Neuronal stem cell (in vitro differentiated cells): ENCODE measurements at regions not wholly inside any gene's neighbourhood (a gene's known extent, or its start where the extent isn't known, plus 50 kb on each side); places are given as distances from the start of the nearest gene placed in this dataset.
A peak's percentile ranks its signal among the peaks of the same experiment; 100 is the strongest.

Experiments
- DNase-seq: peaks from one replicate; pipeline ENCODE4 v3.0.0-alpha.2; 2013; ENCODE audit warnings: low spot score
- H2AFZ ChIP-seq: one replicate; pipeline ENCODE4 v1.6.1; 2013; ENCODE audit warnings: mild to moderate bottlenecking, low read length, inconsistent platforms
- H2AK5ac ChIP-seq: 2 replicates; pipeline ENCODE4 v1.6.1; 2013; ENCODE audit warnings: low read depth, mild to moderate bottlenecking, inconsistent platforms, low read length, moderate library complexity, mixed read lengths
- H2BK120ac ChIP-seq: 2 replicates; pipeline ENCODE4 v1.6.1; 2013; ENCODE audit warnings: low read depth, mild to moderate bottlenecking, inconsistent platforms, low read length, moderate library complexity, mixed read lengths
- H2BK12ac ChIP-seq: one replicate; pipeline ENCODE4 v1.6.1; 2013; ENCODE audit warnings: low read length, inconsistent platforms
- H2BK15ac ChIP-seq: 2 replicates; pipeline ENCODE4 v1.6.1; 2013; ENCODE audit warnings: mild to moderate bottlenecking, low read length, inconsistent platforms, mixed read lengths
- H2BK5ac ChIP-seq: one replicate; pipeline ENCODE4 v1.6.1; 2013; ENCODE audit warnings: inconsistent platforms, mild to moderate bottlenecking, low read length, moderate library complexity
- H3K14ac ChIP-seq: one replicate; pipeline ENCODE4 v1.6.1; 2013; ENCODE audit warnings: low read length, inconsistent platforms
- H3K18ac ChIP-seq: 2 replicates; pipeline ENCODE4 v1.6.1; 2013; ENCODE audit warnings: low read length, inconsistent platforms
- H3K23ac ChIP-seq: 2 replicates; pipeline ENCODE4 v1.6.1; 2013; ENCODE audit warnings: low read depth, mild to moderate bottlenecking, mixed read lengths, low read length, inconsistent platforms; ENCODE audit not compliant: poor library complexity
- H3K27ac ChIP-seq: replicated peaks from 3 replicates; pipeline ENCODE4 v1.5.1; 2013; ENCODE audit warnings: low read length, inconsistent platforms
- H3K27me3 ChIP-seq, 3 experiments: 2 replicates each; pipeline ENCODE4 v1.6.1; 2013; ENCODE audit warnings: low read length in 3 of 3, mild to moderate bottlenecking in 2 of 3, inconsistent platforms in 1 of 3, low read depth in 1 of 3, mixed read lengths in 1 of 3, moderate library complexity in 1 of 3; ENCODE audit not compliant: control insufficient read depth in 3 of 3, insufficient read depth in 3 of 3
- H3K36me3 ChIP-seq, 2 donors: replicated peaks in 1 of 2; 2 replicates each; pipeline ENCODE4 v1.6.1; 2013; ENCODE audit warnings: low read length in 2 of 2; ENCODE audit not compliant: control insufficient read depth in 2 of 2, insufficient read depth in 2 of 2
- H3K4ac ChIP-seq: 2 replicates; pipeline ENCODE4 v1.6.1; 2013; ENCODE audit warnings: inconsistent platforms, mild to moderate bottlenecking, low read length, moderate library complexity
- H3K4me1 ChIP-seq, 2 donors: 1 replicate in 1 of 2; 2 replicates in 1 of 2; pipeline ENCODE4 v1.6.1; 2013; ENCODE audit warnings: low read length in 2 of 2, low read depth in 1 of 2; ENCODE audit not compliant: control insufficient read depth in 2 of 2, insufficient read depth in 1 of 2
- H3K4me2 ChIP-seq: one replicate; pipeline ENCODE4 v1.6.1; 2013; ENCODE audit warnings: mild to moderate bottlenecking, low read length, inconsistent platforms; ENCODE audit not compliant: insufficient read depth, poor library complexity, severe bottlenecking
- H3K4me3 ChIP-seq, 2 donors: 2 replicates each; pipeline ENCODE4 v1.5.1; 2013; ENCODE audit warnings: low read length in 2 of 2, mild to moderate bottlenecking in 2 of 2, inconsistent platforms in 1 of 2, moderate library complexity in 1 of 2
- H3K79me1 ChIP-seq: one replicate; pipeline ENCODE4 v1.6.1; 2013; ENCODE audit warnings: low read depth, mild to moderate bottlenecking, inconsistent platforms, low read length, moderate library complexity
- H3K9ac ChIP-seq: one replicate; pipeline ENCODE4 v1.6.1; 2013; ENCODE audit warnings: mild to moderate bottlenecking, low read depth, low read length, inconsistent platforms; ENCODE audit not compliant: poor library complexity
- H3K9me3 ChIP-seq, 2 donors: replicated peaks in 1 of 2; 2 replicates each; pipeline versions ENCODE3 to v1.6.1; 2013; ENCODE audit warnings: low read length in 2 of 2, mild to moderate bottlenecking in 2 of 2, inconsistent platforms in 1 of 2, low read depth in 1 of 2, mixed read lengths in 1 of 2, moderate library complexity in 1 of 2; ENCODE audit not compliant: control insufficient read depth in 2 of 2, insufficient read depth in 1 of 2
- H4K8ac ChIP-seq: one replicate; pipeline ENCODE4 v1.6.1; 2013; ENCODE audit warnings: low read depth, mild to moderate bottlenecking, inconsistent platforms, low read length, moderate library complexity
- H4K91ac ChIP-seq: one replicate; pipeline ENCODE4 v1.6.1; 2013; ENCODE audit warnings: low read length, low read depth, mild to moderate bottlenecking, inconsistent platforms; ENCODE audit not compliant: poor library complexity
- WGBS, 2 donors: extraction: QIAGEN DNeasy Blood & Tissue Kit; methylation state at CpG; one replicate each; pipeline ENCODE4 v1.1.7; 2013; ENCODE audit warnings: missing lambda C conversion rate in 2 of 2, mixed read lengths in 1 of 2; ENCODE audit not compliant: insufficient read length in 2 of 2, insufficient replicate concordance in 1 of 2; ENCODE audit errors: extremely low coverage in 2 of 2; 5-methylcytosine and 5-hydroxymethylcytosine counted together

GRCh38 chr16:13672196-13672595, 247.8 kb upstream of the ERCC4 start:
- H3K9ac ChIP-seq = no peak overlapping the region
- H2BK5ac ChIP-seq = no peak overlapping the region
- H3K4me3 ChIP-seq = no peak overlapping the region
- DNase-seq = no peak
- peaks cover 0 to 4% of the 10 kb centered on the region in 2 donors for H3K9me3 ChIP-seq
- no peak overlapping the region for H3K4ac ChIP-seq
- no peak overlapping the region for H2AK5ac ChIP-seq
- H3K27ac ChIP-seq = no peak overlapping the region
- peaks cover 0 to 4% of the 10 kb centered on the region in 2 donors for H3K4me1 ChIP-seq
- H4K8ac ChIP-seq = no peak overlapping the region
- no peak overlapping the region for H4K91ac ChIP-seq
- no peaks in the 10 kb centered on the region for H3K79me1 ChIP-seq
- H2BK120ac ChIP-seq = no peak overlapping the region
- H3K4me2 ChIP-seq = no peak overlapping the region
- H3K23ac ChIP-seq = no peak overlapping the region
- no peaks in the 10 kb centered on the region for H3K36me3 ChIP-seq
- no peak overlapping the region for H3K14ac ChIP-seq
- H2BK15ac ChIP-seq = no peak overlapping the region
- no peak overlapping the region for H2AFZ ChIP-seq
- no peaks in the 10 kb centered on the region for H3K27me3 ChIP-seq
- no peak overlapping the region for H2BK12ac ChIP-seq
- no peak overlapping the region for H3K18ac ChIP-seq
- WGBS, 2 donors = no CpG with 5 or more reads among the region's 3 CpGs

- H2BK120ac ChIP-seq = no peak overlapping the region
- no peak overlapping the region for H3K23ac ChIP-seq
- no peak overlapping the region for H3K18ac ChIP-seq
- H2BK15ac ChIP-seq = no peak overlapping the region
- H3K14ac ChIP-seq = no peak overlapping the region
- no peak overlapping the region for H4K91ac ChIP-seq
- no peak overlapping the region for H3K4me2 ChIP-seq
- H3K9me3 ChIP-seq = no peaks in the 10 kb centered on the region
- no peak overlapping the region for H3K4me3 ChIP-seq
- no peak overlapping the region for H2BK12ac ChIP-seq
- H3K79me1 ChIP-seq = no peaks in the 10 kb centered on the region
- no peaks in the 10 kb centered on the region for H3K4me1 ChIP-seq
- H3K9ac ChIP-seq = no peak overlapping the region
- no peak overlapping the region for H4K8ac ChIP-seq
- no peak overlapping the region for H2AK5ac ChIP-seq
- no peak overlapping the region for H3K4ac ChIP-seq
- WGBS, 2 donors = no CpG with 5 or more reads among the region's 1 CpG
- H2BK5ac ChIP-seq = no peak overlapping the region
- H3K36me3 ChIP-seq = no peaks in the 10 kb centered on the region
- H2AFZ ChIP-seq = peak overlapping the region; percentile 37
- no peak for DNase-seq
- H3K27ac ChIP-seq = no peak overlapping the region
- no peaks in the 10 kb centered on the region for H3K27me3 ChIP-seq
These were observed 239.7 kb upstream of the ERCC4 start for GRCh38 chr16:13680021-13680889.

GRCh38 chr16:13684819-13685563, 235.0 kb upstream of the ERCC4 start:
- Histone ChIP-seq H3K27ac (no peak overlapping the region), H3K4me3 (no peak overlapping the region), H4K8ac (no peak overlapping the region), H3K36me3 (no peaks in the 10 kb centered on the region), H2BK15ac (no peak overlapping the region), H2AFZ (no peak overlapping the region), H2BK120ac (no peak overlapping the region), H3K27me3 (no peaks in the 10 kb centered on the region), H3K4ac (no peak overlapping the region), H3K9ac (no peak overlapping the region), H3K4me2 (no peak overlapping the region), H2BK5ac (no peak overlapping the region), H2BK12ac (no peak overlapping the region), H3K14ac (no peak overlapping the region), H4K91ac (no peak overlapping the region), H3K9me3 (no peaks in the 10 kb centered on the region), H3K79me1 (no peaks in the 10 kb centered on the region), H3K23ac (no peak overlapping the region), H3K18ac (no peak overlapping the region), H3K4me1 (no peaks in the 10 kb centered on the region), H2AK5ac (no peak overlapping the region)
- WGBS, 2 donors = no CpG with 5 or more reads among the region's 5 CpGs
- no peak for DNase-seq

- H3K4me3 ChIP-seq = no peak overlapping the region
- no peak overlapping the region for H3K4ac ChIP-seq
- H3K23ac ChIP-seq = no peak overlapping the region
These were observed 223.9 kb upstream of the ERCC4 start for GRCh38 chr16:13696017-13696416.

More at GRCh38 chr16:13696017-13696416, 223.9 kb upstream of the ERCC4 start:
- Histone ChIP-seq H2BK15ac (no peak overlapping the region), H2BK5ac (no peak overlapping the region), H2BK120ac (no peak overlapping the region), H3K36me3 (no peaks in the 10 kb centered on the region), H3K9ac (no peak overlapping the region), H4K91ac (no peak overlapping the region), H2AK5ac (no peak overlapping the region), H3K18ac (no peak overlapping the region), H3K27me3 (no peaks in the 10 kb centered on the region), H4K8ac (no peak overlapping the region), H3K4me1 (no peaks in the 10 kb centered on the region), H3K4me2 (no peak overlapping the region), H3K14ac (no peak overlapping the region), H2BK12ac (no peak overlapping the region), H2AFZ (no peak overlapping the region), H3K79me1 (no peaks in the 10 kb centered on the region), H3K9me3 (peaks cover 0 to 1% of the 10 kb centered on the region in 2 donors), H3K27ac (no peak overlapping the region)
- DNase-seq = no peak
